ENCODE measurements at regions not wholly inside any gene's neighbourhood (a gene's known extent, or its start where the extent isn't known, plus 50 kb on each side); places are given as distances from the start of the nearest gene placed in this dataset.

GRCh38 chr1:163013826-163014600 lies 55.1 kb upstream of the RGS4 start:
- DNase-seq (ENCODE audit: low spot score) = peak; percentile 96

- no peak for DNase-seq (ENCODE audit: low spot score)
Observed at GRCh38 chr1:163006051-163006834, 62.9 kb upstream of the RGS4 start.

DNA sequence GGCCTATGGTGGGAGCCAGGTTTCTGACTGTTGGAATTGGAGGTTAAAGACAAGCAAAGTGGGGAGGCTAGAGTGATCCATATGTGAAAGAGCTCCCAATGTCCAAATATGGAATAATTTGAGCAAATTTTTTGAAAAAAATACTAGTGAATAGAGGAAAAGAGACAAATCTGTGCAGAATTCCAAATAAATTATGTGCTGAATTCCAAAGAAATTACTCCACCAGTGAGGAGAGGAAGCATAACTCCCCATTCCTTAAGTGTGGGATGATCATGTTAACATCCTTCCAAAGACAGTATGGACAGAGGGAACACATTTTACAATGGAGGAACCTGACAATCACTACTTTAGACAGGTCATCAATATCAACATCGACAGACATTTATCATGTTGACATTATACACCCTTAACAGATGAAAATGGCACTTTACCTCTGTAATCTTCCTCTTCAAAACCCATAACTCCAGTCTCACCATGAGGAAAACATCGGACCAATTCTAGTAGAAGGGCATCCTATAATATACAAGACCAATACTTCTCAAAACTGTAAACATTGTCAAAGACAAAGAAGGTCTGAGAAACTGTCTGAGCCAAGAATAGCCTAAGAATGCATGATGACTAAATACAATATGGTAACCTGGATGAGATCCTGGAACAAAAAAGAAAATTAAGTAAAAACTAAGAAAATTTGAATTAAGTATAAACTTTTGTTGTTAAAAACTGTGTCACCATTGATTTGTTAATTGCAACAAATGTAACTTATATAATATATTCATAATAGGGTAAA lies 71.5 kb upstream of the RGS4 start:
- no peak for DNase-seq (ENCODE audit: low spot score)

GRCh38 chr1:162996261-162996660 lies 72.9 kb upstream of the RGS4 start:
- no peak for DNase-seq (ENCODE audit: low spot score)

- DNase-seq (ENCODE audit: low spot score) = no peak
Observed at GRCh38 chr1:162994921-162995320, 74.2 kb upstream of the RGS4 start.

DNA sequence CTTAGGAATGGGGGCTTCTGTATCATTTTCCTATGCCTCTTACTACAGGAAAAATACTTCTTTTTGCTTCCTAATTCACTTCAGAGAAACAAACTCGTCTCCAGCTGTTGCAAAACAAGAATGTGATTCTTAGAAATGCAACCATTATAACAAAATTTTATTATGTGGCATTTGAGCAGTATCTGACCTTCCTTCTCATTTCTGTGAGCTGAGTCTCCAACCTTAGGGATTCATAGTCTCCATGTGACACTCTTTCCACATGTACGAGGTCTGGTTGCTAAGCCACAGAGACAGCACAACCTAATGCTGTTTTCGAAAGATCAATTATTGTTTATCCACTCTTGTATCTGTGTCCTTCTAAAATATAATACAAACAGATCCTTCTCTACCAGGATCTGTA lies 75.3 kb upstream of the RGS4 start:
- DNase-seq (ENCODE audit: low spot score) = no peak

- DNase-seq (ENCODE audit: low spot score) = no peak
Observed at GRCh38 chr1:162992945-162993344, 76.2 kb upstream of the RGS4 start.

DNA sequence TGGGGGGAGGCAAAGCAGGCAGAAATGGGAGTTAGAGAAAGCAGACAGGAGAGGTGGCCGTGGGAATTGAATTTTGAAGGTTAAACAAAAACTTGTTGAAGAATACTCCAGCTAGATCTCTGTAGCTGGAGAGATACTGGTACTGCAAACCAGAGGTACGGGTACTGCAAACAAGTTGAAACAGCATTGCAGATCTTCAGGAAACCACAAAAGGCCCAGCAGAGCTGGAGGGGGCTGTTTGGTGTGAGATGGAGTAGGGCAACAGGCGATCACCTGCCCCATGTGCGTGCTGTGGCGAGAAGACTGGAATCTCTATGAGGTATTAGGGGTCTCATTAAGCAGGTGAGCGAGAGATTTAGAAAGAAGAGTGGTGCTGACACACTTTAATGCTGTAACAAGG lies 77.7 kb upstream of the RGS4 start:
- no peak for DNase-seq (ENCODE audit: low spot score)

DNA sequence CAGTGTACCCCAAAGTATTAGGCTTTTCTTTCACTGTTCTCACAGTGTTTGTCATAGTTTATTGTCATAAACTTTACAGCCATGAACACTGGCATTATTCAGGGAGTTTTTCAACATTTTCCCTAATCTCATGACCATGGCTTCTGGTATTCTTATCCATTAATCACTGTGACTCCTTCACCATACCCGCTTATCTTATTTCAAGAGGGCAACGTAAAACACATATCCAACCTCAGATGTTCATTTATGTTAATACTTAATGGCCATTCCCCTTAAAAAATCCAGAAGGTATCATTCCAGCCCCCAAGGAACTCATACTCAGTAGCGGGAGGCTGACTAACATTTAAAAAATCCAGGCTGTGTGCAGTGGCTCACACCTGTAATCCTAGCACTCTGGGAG lies 78.5 kb upstream of the RGS4 start:
- DNase-seq (ENCODE audit: low spot score) = no peak

DNA sequence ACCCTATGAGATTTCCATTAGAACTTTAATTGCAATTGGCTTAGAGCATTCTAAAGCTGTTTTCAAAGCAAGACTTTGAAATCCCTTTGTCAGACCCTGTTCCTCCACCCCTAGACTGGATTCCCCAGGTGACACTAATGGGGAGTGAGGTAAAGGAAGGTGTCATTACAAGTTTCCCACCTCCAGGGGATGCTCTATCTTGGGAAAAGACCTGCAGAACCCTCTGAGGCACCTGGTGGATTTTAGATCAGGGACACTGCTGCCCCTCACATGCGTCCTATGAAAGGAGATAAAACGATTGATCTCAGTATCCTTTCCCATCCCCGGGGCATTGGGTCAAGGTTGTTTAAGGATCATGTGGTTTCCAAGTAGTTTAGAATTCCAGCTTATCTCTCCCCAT lies 80.3 kb upstream of the RGS4 start:
- no peak for DNase-seq (ENCODE audit: low spot score)

DNA sequence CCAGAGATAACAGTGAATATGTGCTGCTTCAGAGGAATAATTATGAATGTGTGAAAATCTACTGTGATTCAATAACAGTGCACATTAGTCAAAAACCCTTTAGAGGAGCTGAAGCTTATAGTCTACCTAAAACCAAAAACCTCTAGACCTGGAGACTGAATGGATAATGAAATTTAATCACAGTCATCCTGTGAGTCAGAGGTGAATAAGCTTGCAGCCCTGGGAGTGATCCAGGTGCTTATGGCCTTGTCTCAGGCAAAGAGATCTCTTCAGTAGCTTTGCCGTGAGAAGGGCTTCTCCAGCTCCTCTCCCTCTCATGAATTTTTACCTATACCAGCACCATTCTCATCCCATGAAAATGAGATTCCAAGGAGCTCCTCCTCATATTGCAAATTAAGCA lies 81.3 kb upstream of the RGS4 start:
- DNase-seq (ENCODE audit: low spot score) = peak; percentile 7

- no peak for DNase-seq (ENCODE audit: low spot score)
Observed at GRCh38 chr1:162985816-162986435, 83.2 kb upstream of the RGS4 start.

DNA sequence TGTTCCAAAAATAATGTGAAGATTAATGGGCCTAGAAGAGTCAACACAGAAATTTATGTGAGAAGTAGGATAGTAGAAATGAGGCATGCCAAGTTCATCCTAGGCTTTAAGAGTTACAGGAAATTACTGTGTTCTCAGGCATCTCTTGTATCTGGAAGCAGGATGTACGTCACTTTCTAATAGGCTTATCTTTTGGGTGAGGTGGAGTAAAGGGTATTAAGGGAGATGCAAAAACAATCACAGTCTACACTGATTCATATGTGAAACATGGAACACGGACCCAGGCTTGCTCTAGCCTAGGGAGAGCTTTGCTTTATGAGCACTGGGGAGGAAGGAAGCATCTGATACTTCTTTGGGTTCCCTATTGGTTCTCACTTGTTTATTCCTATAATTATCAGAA lies 84.5 kb upstream of the RGS4 start:
- DNase-seq (ENCODE audit: low spot score) = no peak

DNA sequence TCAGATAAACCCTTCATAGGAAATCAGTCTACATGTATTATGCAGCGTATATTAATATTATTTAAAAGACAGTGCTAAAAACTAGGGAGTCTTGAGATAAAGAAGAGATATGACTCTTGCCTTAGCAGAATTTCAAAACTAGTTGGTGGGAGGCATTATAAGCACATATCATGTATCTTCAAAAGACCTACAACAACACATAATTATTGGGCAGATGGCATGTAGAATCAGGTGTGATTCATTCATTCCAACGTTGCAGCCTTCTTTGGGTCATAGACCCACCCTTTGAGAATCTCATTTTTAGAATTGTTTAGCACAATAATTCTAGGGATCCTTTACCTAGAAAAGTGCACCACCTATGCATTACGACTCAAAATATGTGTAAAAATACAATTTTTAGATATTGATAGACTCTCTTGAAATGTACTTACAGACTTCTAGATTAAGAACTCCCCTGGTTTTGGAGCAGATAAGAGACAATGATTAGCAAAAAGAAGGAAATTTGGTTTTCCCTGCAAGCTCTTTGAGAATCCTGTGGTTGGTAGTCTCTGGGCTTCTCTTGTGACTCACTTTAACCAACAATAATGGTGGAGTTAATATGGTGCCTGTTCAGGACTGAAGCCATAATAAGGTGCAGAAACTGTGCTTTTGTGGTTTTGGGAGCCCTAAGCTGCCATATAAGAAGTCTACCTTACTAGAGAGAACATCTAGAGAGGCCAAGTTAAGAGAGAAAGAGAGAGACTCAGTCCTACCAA lies 85.3 kb upstream of the RGS4 start:
- DNase-seq (ENCODE audit: low spot score) = no peak

- DNase-seq (ENCODE audit: low spot score) = no peak
Observed at GRCh38 chr1:162982364-162982763, 86.8 kb upstream of the RGS4 start.

GRCh38 chr1:162977944-162978568 lies 91.1 kb upstream of the RGS4 start:
- no peak for DNase-seq (ENCODE audit: low spot score)

DNA sequence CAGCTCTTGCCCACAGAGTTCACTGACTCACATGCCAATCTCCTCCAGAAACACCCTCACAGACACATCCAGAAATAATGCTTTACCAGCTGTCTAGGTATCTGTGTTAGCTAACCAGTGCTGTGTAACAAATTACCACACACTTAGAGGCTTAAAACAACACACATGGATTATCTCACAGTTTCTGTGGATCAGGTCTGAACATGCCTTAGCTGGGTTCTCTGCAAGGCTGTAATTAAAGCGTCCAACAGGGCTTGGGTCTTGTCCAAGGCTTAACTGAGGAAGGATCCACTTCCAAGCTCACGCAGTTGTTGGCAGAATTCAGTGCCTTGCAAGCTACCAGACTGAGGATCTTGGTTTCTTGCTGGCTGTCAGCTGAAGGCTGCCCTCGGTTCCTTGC lies 92.5 kb upstream of the RGS4 start:
- no peak for DNase-seq (ENCODE audit: low spot score)

- DNase-seq (ENCODE audit: low spot score) = no peak
Observed at GRCh38 chr1:162974810-162975209, 94.4 kb upstream of the RGS4 start.

- DNase-seq (ENCODE audit: low spot score) = no peak
Observed at GRCh38 chr1:162973381-162973795, 95.8 kb upstream of the RGS4 start.

DNA sequence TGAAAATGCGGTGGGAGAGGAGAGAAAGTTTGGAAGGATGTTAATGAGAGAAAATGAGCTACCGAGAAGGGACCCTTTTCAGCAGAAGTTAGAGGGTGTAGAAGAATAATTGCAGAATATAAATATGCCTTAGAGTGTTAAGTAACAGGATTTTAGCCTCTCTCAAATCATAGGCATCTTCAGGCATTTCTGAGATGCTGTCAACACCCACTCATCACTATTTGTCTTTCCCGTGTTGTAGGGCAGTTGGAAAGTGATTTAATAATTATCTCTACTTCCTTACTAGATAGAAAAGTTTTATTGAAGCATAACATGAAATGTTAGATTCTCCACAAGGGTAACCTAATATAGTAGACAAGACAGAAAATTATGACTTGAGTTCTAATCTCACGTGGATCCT lies 96.4 kb upstream of the RGS4 start:
- DNase-seq (ENCODE audit: low spot score) = no peak

DNA sequence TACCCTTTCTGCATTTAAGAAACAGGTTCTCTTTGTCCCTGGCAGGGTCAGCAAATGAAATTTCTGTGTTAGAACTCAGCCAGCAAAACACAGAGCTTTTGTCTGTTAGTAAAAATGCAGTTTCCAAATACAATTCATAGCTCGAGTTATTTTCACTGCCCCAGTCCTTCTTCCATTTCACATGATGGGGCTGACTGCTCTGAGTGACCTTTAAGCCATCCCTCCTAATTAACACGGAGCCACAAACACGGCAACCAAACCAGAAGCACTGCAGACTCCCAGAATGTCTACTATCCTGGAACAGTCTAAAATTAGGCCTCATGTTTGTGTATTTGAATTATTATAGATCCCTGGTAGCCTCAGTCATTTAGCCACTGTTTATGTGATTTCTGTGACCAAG lies 99.1 kb upstream of the RGS4 start:
- no peak for DNase-seq (ENCODE audit: low spot score)

All from SW480 (cell line).